DND-41 (cell line): ENCODE measurements at regions not wholly inside any gene's neighbourhood (a gene's known extent, or its start where the extent isn't known, plus 50 kb on each side); places are given as distances from the start of the nearest gene placed in this dataset.

Experiments
- EZH2 ChIP-seq: IDR thresholded peaks from 3 replicates; pipeline ENCODE4 v1.6.1; 2012; ENCODE audit warnings: borderline replicate concordance, low read depth, mild to moderate bottlenecking, moderate library complexity, low read length, inconsistent platforms; ENCODE audit not compliant: severe bottlenecking
- TF ChIP-seq, protein P1 (sequence below): IDR thresholded peaks from 2 replicates; pipeline ENCODE4 v1.5.1; 2012; ENCODE audit warnings: borderline replicate concordance, low read length, moderate library complexity, mild to moderate bottlenecking; ENCODE audit not compliant: poor library complexity, severe bottlenecking; ENCODE audit errors: extremely low read depth

- TF ChIP-seq, protein P1, sequence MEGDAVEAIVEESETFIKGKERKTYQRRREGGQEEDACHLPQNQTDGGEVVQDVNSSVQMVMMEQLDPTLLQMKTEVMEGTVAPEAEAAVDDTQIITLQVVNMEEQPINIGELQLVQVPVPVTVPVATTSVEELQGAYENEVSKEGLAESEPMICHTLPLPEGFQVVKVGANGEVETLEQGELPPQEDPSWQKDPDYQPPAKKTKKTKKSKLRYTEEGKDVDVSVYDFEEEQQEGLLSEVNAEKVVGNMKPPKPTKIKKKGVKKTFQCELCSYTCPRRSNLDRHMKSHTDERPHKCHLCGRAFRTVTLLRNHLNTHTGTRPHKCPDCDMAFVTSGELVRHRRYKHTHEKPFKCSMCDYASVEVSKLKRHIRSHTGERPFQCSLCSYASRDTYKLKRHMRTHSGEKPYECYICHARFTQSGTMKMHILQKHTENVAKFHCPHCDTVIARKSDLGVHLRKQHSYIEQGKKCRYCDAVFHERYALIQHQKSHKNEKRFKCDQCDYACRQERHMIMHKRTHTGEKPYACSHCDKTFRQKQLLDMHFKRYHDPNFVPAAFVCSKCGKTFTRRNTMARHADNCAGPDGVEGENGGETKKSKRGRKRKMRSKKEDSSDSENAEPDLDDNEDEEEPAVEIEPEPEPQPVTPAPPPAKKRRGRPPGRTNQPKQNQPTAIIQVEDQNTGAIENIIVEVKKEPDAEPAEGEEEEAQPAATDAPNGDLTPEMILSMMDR = no peak
- no peak for TF ChIP-seq EZH2
Observed at GRCh38 chr4:64121803-64122202, 287.4 kb downstream of the TECRL start.
